HEK293T (cell line): ENCODE measurements at regions not wholly inside any gene's neighbourhood (a gene's known extent, or its start where the extent isn't known, plus 50 kb on each side); places are given as distances from the start of the nearest gene placed in this dataset.

Experiments used
- ARNT ChIP-seq: fragments of 450-650 bp; IDR thresholded peaks from 2 replicates; pipeline ENCODE4 v1.6.1; 2017; ENCODE audit warnings: mild to moderate bottlenecking
- BHLHE40 ChIP-seq: fragments of 450-650 bp; IDR thresholded peaks from 2 replicates; pipeline ENCODE4 v1.6.1; 2016; ENCODE audit warnings: mild to moderate bottlenecking, moderate library complexity, borderline replicate concordance
- CTBP1 ChIP-seq: fragments of 450-650 bp; IDR thresholded peaks from 2 replicates; pipeline ENCODE4 v1.6.1; 2016; ENCODE audit warnings: borderline replicate concordance
- ELF4 ChIP-seq: fragments of 450-650 bp; IDR thresholded peaks from 2 replicates; pipeline ENCODE4 v1.6.1; 2017; ENCODE audit warnings: antibody characterized with exemption
- FOXA1 ChIP-seq: fragments of 450-650 bp; IDR thresholded peaks from 2 replicates; pipeline ENCODE4 v1.6.1; 2016; ENCODE audit warnings: mild to moderate bottlenecking
- FOXK2 ChIP-seq: fragments of 450-650 bp; IDR thresholded peaks from 2 replicates; pipeline ENCODE4 v1.6.1; 2016; ENCODE audit warnings: mild to moderate bottlenecking
- HDGF ChIP-seq: fragments of 450-650 bp; IDR thresholded peaks from 2 replicates; pipeline ENCODE4 v1.6.1; 2017; ENCODE audit warnings: antibody characterized with exemption, borderline replicate concordance
- LEF1 ChIP-seq: fragments of 450-650 bp; IDR thresholded peaks from 2 replicates; pipeline ENCODE4 v1.6.1; 2017; ENCODE audit warnings: mild to moderate bottlenecking, borderline replicate concordance
- NFRKB ChIP-seq: fragments of 450-650 bp; IDR thresholded peaks from 2 replicates; pipeline ENCODE4 v1.6.1; 2016; ENCODE audit warnings: mild to moderate bottlenecking, moderate library complexity
- PKNOX1 ChIP-seq: fragments of 450-650 bp; IDR thresholded peaks from 2 replicates; pipeline ENCODE4 v1.6.1; 2016
- SP1 ChIP-seq: fragments of 450-650 bp; IDR thresholded peaks from 2 replicates; pipeline ENCODE4 v1.6.1; 2017
- SUZ12 ChIP-seq: fragments of 450-650 bp; IDR thresholded peaks from 2 replicates; pipeline ENCODE4 v1.6.1; 2016; ENCODE audit warnings: mild to moderate bottlenecking
- TARDBP ChIP-seq: fragments of 450-650 bp; IDR thresholded peaks from 2 replicates; pipeline ENCODE4 v1.6.1; 2016
- ZNF384 ChIP-seq: fragments of 450-650 bp; IDR thresholded peaks from 2 replicates; pipeline ENCODE4 v1.6.1; 2016

- TF ChIP-seq ZNF384 (no peak), LEF1 (no peak), SP1 (no peak), HDGF (no peak), TARDBP (no peak), ARNT (no peak), SUZ12 (no peak), FOXK2 (no peak), CTBP1 (no peak; the same call in 1 of the 2 replicates), NFRKB (no peak), ELF4 (no peak), BHLHE40 (no peak), PKNOX1 (peak; percentile 59), FOXA1 (no peak)
Observed at GRCh38 chr13:68358294-68358705, 1128.2 kb upstream of the PCDH9 start.
